ENCODE measurements at regions not wholly inside any gene's neighbourhood (a gene's known extent, or its start where the extent isn't known, plus 50 kb on each side); places are given as distances from the start of the nearest gene placed in this dataset.

DNA sequence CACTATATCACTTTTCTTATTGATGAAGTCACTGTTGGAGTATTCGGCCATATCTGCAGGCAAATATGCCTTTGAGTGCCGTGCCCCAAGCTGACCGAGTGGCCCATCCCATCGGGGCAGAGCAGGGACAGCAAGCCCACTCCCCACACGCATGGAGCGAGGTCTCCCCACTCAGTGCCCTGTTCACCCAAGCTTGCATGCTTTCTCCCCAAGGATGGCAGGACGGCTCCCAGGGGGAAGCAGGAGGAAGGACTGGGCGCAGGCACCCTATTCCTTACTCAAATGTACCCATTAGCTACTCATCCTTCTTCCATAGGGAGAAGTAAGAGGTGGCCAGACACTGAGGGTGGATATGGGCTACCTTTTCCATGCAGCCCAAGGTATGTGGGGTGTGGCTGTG is 309.0 kb downstream of the IRX1 start:
- H3K9me3 ChIP-seq (ENCODE audit: insufficient read depth, low read depth, low read length): peaks cover 5% of the 10 kb centered on the region
- no peaks in the 10 kb centered on the region for H4K20me1 ChIP-seq (ENCODE audit: insufficient read depth, low read length)
- H3K4me1 ChIP-seq (ENCODE audit: insufficient read depth, low read length): no peaks in the 10 kb centered on the region
- H3K36me3 Mint-ChIP-seq (ENCODE audit: low read depth, unreplicated experiment): no peaks in the 10 kb centered on the region
- FAIRE-seq: no peak
- H3K4me1 Mint-ChIP-seq (ENCODE audit: low read depth, unreplicated experiment): no peaks in the 10 kb centered on the region
- no peak for TF ChIP-seq CTCF (IDR thresholded peaks at IDR 0.05; ENCODE audit: insufficient read depth, low read depth, low read length)
- no peak for TF ChIP-seq EZH2 (IDR thresholded peaks at IDR 0.05; ENCODE audit: insufficient read depth, low read length)
- H2AFZ ChIP-seq (ENCODE audit: low read depth, low read length): no peak overlapping the region
- peaks cover 15% of the 10 kb centered on the region for H3K27me3 Mint-ChIP-seq (ENCODE audit: low read depth, unreplicated experiment)
- H3K4me3 ChIP-seq (ENCODE audit: insufficient read depth, low read depth, low read length): no peak overlapping the region
- no peak for DNase-seq (ENCODE audit: low read depth)
- no peaks in the 10 kb centered on the region for H3K9me3 Mint-ChIP-seq (ENCODE audit: unreplicated experiment)
- H3K9ac ChIP-seq (ENCODE audit: low read length): no peak overlapping the region
- no peaks in the 10 kb centered on the region for H3K79me2 ChIP-seq (ENCODE audit: insufficient read depth, low read length)
- no peak overlapping the region for H3K27ac Mint-ChIP-seq (ENCODE audit: unreplicated experiment)
- no peaks in the 10 kb centered on the region for H3K36me3 ChIP-seq (ENCODE audit: insufficient read depth, low read length)
- no peak overlapping the region for H3K4me2 ChIP-seq (ENCODE audit: low read length)
- no peak overlapping the region for H3K4me3 Mint-ChIP-seq (ENCODE audit: unreplicated experiment)
- no peaks in the 10 kb centered on the region for H3K27me3 ChIP-seq (ENCODE audit: insufficient read depth, low read length)
- H3K27ac ChIP-seq (ENCODE audit: low read depth, low read length): no peak overlapping the region

DNA sequence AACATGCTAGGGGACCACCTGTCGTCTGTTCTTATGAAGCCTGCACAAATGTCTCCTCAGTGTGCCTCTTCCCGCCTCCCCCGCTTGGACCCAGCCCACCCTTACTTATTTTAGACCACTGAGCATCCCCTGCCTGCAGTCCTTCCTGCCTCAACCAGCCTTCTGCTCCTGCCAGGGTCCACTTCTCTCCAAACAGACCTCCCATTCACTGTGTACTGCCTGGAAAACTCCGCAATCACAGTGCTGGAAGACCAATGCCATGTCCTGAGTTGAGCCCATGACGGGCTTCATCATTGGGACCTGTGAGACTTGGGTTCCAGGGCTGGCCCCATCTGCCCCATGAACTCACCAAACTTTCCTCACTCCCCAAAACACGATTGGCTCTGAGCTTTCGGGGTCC is 309.4 kb downstream of the IRX1 start:
- H3K9me3 ChIP-seq (ENCODE audit: insufficient read depth, low read depth, low read length): peaks cover 5% of the 10 kb centered on the region
- H3K36me3 ChIP-seq (ENCODE audit: insufficient read depth, low read length): no peaks in the 10 kb centered on the region
- H3K27ac ChIP-seq (ENCODE audit: low read depth, low read length): no peak overlapping the region
- no peaks in the 10 kb centered on the region for H3K27me3 ChIP-seq (ENCODE audit: insufficient read depth, low read length)
- Mint-ChIP-seq H3K9me3 (ENCODE audit: unreplicated experiment) (no peaks in the 10 kb centered on the region), H3K4me3 (ENCODE audit: unreplicated experiment) (no peak overlapping the region), H3K36me3 (ENCODE audit: low read depth, unreplicated experiment) (no peaks in the 10 kb centered on the region), H3K27ac (ENCODE audit: unreplicated experiment) (no peak overlapping the region), H3K4me1 (ENCODE audit: low read depth, unreplicated experiment) (no peaks in the 10 kb centered on the region), H3K27me3 (ENCODE audit: low read depth, unreplicated experiment) (peaks cover 15% of the 10 kb centered on the region)
- H4K20me1 ChIP-seq (ENCODE audit: insufficient read depth, low read length): no peaks in the 10 kb centered on the region
- no peaks in the 10 kb centered on the region for H3K79me2 ChIP-seq (ENCODE audit: insufficient read depth, low read length)
- no peak overlapping the region for H3K4me3 ChIP-seq (ENCODE audit: insufficient read depth, low read depth, low read length)
- no peaks in the 10 kb centered on the region for H3K4me1 ChIP-seq (ENCODE audit: insufficient read depth, low read length)
- no peak for DNase-seq (ENCODE audit: low read depth)
- TF ChIP-seq CTCF (IDR thresholded peaks at IDR 0.05; ENCODE audit: insufficient read depth, low read depth, low read length): no peak
- TF ChIP-seq EZH2 (IDR thresholded peaks at IDR 0.05; ENCODE audit: insufficient read depth, low read length): no peak
- FAIRE-seq: no peak
- H2AFZ ChIP-seq (ENCODE audit: low read depth, low read length): no peak overlapping the region
- no peak overlapping the region for H3K9ac ChIP-seq (ENCODE audit: low read length)
- no peak overlapping the region for H3K4me2 ChIP-seq (ENCODE audit: low read length)

- Mint-ChIP-seq H3K36me3 (ENCODE audit: low read depth, unreplicated experiment) (no peaks in the 10 kb centered on the region), H3K4me3 (ENCODE audit: unreplicated experiment) (no peak overlapping the region), H3K9me3 (ENCODE audit: unreplicated experiment) (no peaks in the 10 kb centered on the region), H3K27ac (ENCODE audit: unreplicated experiment) (no peak overlapping the region), H3K4me1 (ENCODE audit: low read depth, unreplicated experiment) (no peaks in the 10 kb centered on the region), H3K27me3 (ENCODE audit: low read depth, unreplicated experiment) (peaks cover 15% of the 10 kb centered on the region)
- Histone ChIP-seq H3K4me1 (ENCODE audit: insufficient read depth, low read length) (no peaks in the 10 kb centered on the region), H3K79me2 (ENCODE audit: insufficient read depth, low read length) (no peaks in the 10 kb centered on the region), H3K9me3 (ENCODE audit: insufficient read depth, low read depth, low read length) (peaks cover 5% of the 10 kb centered on the region), H3K27ac (ENCODE audit: low read depth, low read length) (no peak overlapping the region), H4K20me1 (ENCODE audit: insufficient read depth, low read length) (no peaks in the 10 kb centered on the region), H3K4me2 (ENCODE audit: low read length) (no peak overlapping the region), H3K4me3 (ENCODE audit: insufficient read depth, low read depth, low read length) (no peak overlapping the region), H3K36me3 (ENCODE audit: insufficient read depth, low read length) (no peaks in the 10 kb centered on the region), H2AFZ (ENCODE audit: low read depth, low read length) (no peak overlapping the region), H3K9ac (ENCODE audit: low read length) (no peak overlapping the region), H3K27me3 (ENCODE audit: insufficient read depth, low read length) (no peaks in the 10 kb centered on the region)
- TF ChIP-seq CTCF (IDR thresholded peaks at IDR 0.05; ENCODE audit: insufficient read depth, low read depth, low read length) (no peak), EZH2 (IDR thresholded peaks at IDR 0.05; ENCODE audit: insufficient read depth, low read length) (no peak)
- no peak for FAIRE-seq
- no peak for DNase-seq (ENCODE audit: low read depth)
These were observed 309.9 kb downstream of the IRX1 start for GRCh38 chr5:3905521-3905920.
